HG03066 (cell line): ENCODE measurements at regions not wholly inside any gene's neighbourhood (a gene's known extent, or its start where the extent isn't known, plus 50 kb on each side); places are given as distances from the start of the nearest gene placed in this dataset.

ENCODE experiments used
- ATAC-seq: cut with Tn5 transposase; IDR thresholded peaks from one replicate; pipeline ENCODE4 v1.9.1; 2021; ENCODE audit warnings: low read depth; ENCODE audit not compliant: unreplicated experiment

DNA sequence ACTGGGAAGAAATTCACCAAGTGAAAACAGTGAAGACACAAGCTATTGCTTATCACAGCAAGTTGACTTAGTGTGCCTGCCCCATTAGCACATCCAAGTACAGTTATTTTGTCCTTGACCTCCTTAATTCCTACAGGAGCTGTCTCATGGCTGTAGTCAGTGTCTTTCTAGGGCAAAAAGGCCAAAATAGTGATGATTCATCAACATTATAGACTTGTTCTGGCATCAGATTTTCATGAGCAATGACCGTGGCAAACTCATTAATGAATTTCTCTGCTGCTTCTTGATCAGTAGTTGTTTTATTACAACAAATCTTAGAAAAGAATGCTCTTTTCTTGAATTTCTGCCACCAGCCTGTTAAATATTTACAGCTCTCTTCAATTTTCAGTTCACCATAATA lies 1169.3 kb upstream of the DDX18 start:
- no peak for ATAC-seq

- ATAC-seq = no peak
Measured at GRCh38 chr2:116668691-116669090, 1145.8 kb upstream of the DDX18 start.

- ATAC-seq = no peak
Measured at GRCh38 chr2:116669782-116670181, 1144.7 kb upstream of the DDX18 start.

- no peak for ATAC-seq
Measured at GRCh38 chr2:116674188-116674587, 1140.3 kb upstream of the DDX18 start.

GRCh38 chr2:116676776-116677175 lies 1137.7 kb upstream of the DDX18 start:
- no peak for ATAC-seq

GRCh38 chr2:116680256-116680936 lies 1134.1 kb upstream of the DDX18 start:
- no peak for ATAC-seq

DNA sequence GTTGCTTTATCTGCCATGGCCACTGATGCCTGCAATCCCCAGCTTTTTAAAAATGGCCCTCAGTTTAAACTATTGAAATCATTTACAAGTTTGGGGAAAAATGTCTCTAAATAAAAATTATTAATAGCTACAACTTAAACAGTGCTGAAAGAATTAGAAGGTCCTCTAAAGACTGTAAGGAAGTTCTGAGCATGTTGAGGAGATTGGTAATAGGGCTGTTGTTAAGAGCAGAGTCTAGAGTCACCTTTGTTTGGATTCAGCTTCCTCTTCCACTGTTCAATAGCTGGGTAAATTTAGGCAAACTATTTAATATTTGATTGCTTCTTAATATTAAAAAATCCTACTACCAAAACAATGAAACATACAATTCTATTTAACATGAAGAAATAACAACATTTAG lies 1127.1 kb upstream of the DDX18 start:
- ATAC-seq = no peak

DNA sequence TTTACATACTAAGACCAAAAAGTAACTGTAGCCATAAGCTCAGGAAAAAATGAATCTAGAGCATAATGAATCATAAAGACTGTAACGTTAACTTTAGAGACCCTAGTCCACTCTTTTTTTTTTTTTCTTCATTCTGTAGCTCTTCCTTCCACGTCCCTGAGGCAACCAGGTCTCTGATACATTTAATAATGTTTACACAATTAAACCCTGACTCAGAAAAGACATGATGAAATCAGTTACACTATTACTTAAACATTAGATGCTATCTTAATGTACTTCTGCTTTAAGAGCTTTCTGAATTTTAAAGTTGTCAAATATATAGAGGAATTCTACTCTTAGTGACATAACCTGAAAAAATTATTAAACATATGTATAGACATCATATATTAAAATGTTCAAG lies 1121.5 kb upstream of the DDX18 start:
- no peak for ATAC-seq

GRCh38 chr2:116696223-116696622 lies 1118.3 kb upstream of the DDX18 start:
- no peak for ATAC-seq

DNA sequence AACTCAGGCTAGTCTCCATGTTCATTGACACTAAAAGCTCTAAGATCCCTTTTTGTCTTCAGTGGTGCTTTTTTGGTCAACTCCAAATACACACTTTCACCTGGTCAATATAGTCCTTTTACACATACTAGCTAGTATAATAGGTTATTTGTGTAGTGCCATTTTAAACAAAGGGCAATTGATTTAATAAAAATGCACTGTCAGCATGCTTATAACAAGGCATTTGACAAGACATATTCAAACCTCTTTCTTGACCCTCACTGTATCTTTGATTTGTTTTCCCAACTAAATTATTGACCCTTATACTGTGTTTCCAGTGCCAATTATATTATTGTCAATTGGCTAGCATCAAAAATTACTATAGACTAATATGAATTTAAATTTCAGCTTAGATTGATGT lies 1117.6 kb upstream of the DDX18 start:
- ATAC-seq = no peak

DNA sequence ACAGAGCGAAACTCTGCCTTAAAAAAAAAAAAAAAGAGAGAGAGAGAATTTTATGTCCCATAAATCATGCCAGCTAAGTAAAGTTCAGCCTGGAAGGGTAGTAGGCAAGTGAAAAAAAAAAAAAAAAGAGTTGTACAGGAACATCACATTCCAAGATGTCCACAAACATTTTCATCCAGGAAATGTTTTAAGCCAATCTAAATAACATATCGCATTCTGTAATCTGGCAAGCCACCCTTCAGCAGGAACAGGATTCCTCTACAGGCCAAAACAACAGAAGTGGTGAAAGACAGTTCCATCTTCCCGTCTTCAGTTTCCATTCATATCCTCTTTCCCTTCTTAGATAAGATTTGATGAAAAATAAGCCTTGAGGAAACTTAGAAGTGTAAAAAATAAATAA lies 1108.1 kb upstream of the DDX18 start:
- no peak for ATAC-seq

DNA sequence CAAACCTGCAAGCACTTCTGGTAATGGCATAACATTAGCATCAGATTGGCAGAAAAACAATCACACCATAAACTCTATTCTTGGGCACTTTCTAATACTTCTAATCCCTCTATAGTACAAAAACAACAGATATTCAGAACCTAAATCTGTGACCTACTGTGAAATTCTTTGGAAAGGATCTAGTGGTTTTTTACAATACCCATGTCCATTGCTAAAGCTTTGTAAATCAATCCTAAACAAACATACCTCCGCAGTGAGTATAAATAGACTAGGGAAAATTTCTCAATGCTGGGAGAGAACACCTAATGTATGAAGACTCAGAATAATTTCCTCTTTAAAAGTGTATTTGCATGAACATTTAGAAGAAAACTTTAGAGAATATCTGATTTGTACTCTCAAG lies 1098.5 kb upstream of the DDX18 start:
- no peak for ATAC-seq

- no peak for ATAC-seq
Measured at GRCh38 chr2:116716444-116716843, 1098.0 kb upstream of the DDX18 start.

- ATAC-seq = no peak
Measured at GRCh38 chr2:116717832-116718231, 1096.7 kb upstream of the DDX18 start.

- ATAC-seq = no peak
Measured at GRCh38 chr2:116718451-116718850, 1096.0 kb upstream of the DDX18 start.

DNA sequence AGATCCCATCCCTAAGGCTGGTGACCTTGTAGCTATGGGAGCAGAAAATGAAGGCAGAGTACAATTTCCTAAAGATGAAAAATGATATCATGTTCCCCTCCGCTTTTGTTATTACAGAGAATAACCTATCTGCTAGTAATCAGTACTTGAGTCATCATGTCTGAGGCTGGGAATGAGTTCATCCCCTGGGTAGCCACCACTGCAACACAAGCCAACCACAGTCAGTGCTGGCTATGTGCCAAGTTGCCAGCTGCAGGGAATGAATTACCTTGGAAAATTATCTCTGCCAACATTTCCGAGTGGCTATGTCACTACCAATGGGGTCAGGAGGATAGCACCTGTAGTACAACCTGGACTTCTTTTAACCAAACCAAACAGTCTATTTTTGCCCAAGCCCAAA lies 1094.7 kb upstream of the DDX18 start:
- ATAC-seq = no peak

DNA sequence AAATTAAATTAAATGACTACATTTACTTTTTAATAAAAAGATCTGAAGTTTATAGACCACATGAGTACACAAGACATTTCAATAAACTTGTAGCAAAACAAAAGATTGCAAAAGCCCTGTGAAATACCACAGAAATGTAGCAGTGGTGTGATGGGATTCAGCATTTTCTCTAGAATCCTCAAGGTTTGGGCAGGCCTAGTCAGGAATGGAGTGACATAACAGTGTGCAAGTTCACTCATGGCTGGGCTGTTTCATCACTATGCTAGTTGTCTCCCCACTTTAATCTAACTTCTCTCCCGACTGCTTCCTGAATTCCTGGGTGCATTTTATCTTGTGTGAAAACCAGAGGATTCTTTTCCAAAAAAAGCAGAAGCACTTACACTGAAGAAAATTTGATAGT lies 1089.9 kb upstream of the DDX18 start:
- no peak for ATAC-seq

- ATAC-seq = no peak
Measured at GRCh38 chr2:116732322-116732721, 1082.2 kb upstream of the DDX18 start.

DNA sequence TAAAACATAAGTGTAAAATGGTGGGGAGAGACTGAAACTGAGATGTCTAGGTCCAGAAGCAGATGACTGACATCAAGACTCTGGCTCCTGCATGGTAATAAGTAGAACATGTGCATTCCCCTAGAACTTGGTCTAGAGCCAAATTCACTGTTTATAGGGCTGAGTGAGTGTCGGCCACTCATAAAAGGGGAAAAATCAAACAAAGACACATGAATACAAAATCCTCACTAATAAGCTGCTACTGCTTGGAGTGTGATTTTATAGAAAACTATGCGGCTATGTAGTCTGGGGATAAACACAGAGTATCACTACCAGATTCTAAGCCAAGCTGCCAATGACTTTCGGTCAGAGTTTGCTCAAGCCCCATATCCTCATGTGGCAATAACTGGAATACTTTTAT lies 1080.8 kb upstream of the DDX18 start:
- ATAC-seq = no peak

DNA sequence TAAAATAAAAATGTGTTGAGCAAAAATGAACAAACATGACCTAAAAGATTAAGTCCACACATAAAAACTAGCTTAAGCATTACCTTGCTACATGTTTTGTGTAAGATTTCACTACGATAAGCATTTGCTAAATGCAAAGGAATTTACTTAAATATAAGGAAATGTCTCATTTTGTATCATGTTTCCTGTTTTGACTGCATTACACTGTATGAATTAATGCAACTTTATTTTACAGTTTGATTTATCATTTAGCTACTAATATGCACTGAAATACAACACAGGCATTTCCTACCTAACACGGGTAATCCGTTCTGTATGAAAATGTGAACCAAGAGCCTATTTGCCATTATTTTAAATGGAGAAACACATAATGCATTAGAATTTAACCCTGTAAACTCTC lies 1076.5 kb upstream of the DDX18 start:
- no peak for ATAC-seq

- ATAC-seq = no peak
Measured at GRCh38 chr2:116747103-116747502, 1067.4 kb upstream of the DDX18 start.

GRCh38 chr2:116749994-116750393 lies 1064.5 kb upstream of the DDX18 start:
- ATAC-seq = no peak
